CD4-positive, alpha-beta T cell (primary cell): ENCODE measurements at regions not wholly inside any gene's neighbourhood (a gene's known extent, or its start where the extent isn't known, plus 50 kb on each side); places are given as distances from the start of the nearest gene placed in this dataset.

Source experiments
- ATAC-seq: fragments of 200-7000 bp; cut with Tn5 transposase; one replicate; pipeline ENCODE4 v1.10.0; 2022; ENCODE audit warnings: mild to moderate bottlenecking; ENCODE audit not compliant: poor library complexity
- CTCF ChIA-PET: fragments of 350-600 bp; sonication (Branson Sonifier 250); formaldehyde crosslinking; loops from one replicate; lab custom pipeline; 2021; ENCODE audit warnings: antibody characterized with exemption, inconsistent platforms; lab: Charles Lee
- POLR2A ChIA-PET: fragments of 350-600 bp; sonication (Branson Sonifier 250); formaldehyde crosslinking; loops from one replicate; lab custom pipeline; 2021; ENCODE audit warnings: antibody characterized with exemption, inconsistent platforms; lab: Charles Lee
- DNase-seq, 14 experiments: peaks; one replicate each; pipeline ENCODE4 v3.0.0-alpha.2; 2013 to 2020; ENCODE audit warnings: mixed read lengths in 2 of 14
- H3K27ac ChIP-seq, 2 donors: one replicate each; pipeline versions ENCODE4 v1.5.1 to v1.7.0; 2013; ENCODE audit warnings: low read length in 2 of 2, low read depth in 1 of 2, mild to moderate bottlenecking in 1 of 2
- H3K27me3 ChIP-seq, 2 experiments: 1 replicate in 1 of 2; 2 replicates in 1 of 2; pipeline versions ENCODE4 v1.6.1 to v1.7.0; 2013; ENCODE audit warnings: low read length in 2 of 2, control low read depth in 1 of 2, mild to moderate bottlenecking in 1 of 2, moderate library complexity in 1 of 2; ENCODE audit not compliant: insufficient read depth in 2 of 2, control insufficient read depth in 1 of 2
- H3K36me3 ChIP-seq: one replicate; pipeline ENCODE4 v1.6.1; 2013; ENCODE audit warnings: low read length, control low read depth; ENCODE audit not compliant: insufficient read depth
- H3K4me1 ChIP-seq: one replicate; pipeline ENCODE4 v1.6.1; 2013; ENCODE audit warnings: low read length, control low read depth; ENCODE audit not compliant: insufficient read depth
- H3K4me3 ChIP-seq: one replicate; pipeline ENCODE4 v1.5.1; 2013; ENCODE audit warnings: mild to moderate bottlenecking, low read length, moderate library complexity
- H3K9me3 ChIP-seq, 2 experiments: 1 replicate in 1 of 2; 2 replicates in 1 of 2; pipeline versions ENCODE4 v1.6.1 to v1.7.0; 2013; ENCODE audit warnings: low read length in 2 of 2, mild to moderate bottlenecking in 2 of 2, control low read depth in 1 of 2, moderate library complexity in 1 of 2; ENCODE audit not compliant: control insufficient read depth in 1 of 2, insufficient read depth in 1 of 2
- H3K27ac Mint-ChIP-seq: one replicate; pipeline ENCODE4 v1.8.0; 2020; ENCODE audit warnings: mixed read lengths
- H3K27me3 Mint-ChIP-seq: one replicate; pipeline ENCODE4 v1.8.0; 2021; ENCODE audit warnings: mixed read lengths
- H3K36me3 Mint-ChIP-seq: one replicate; pipeline ENCODE4 v1.8.0; 2021; ENCODE audit warnings: low read depth, mixed read lengths
- H3K4me1 Mint-ChIP-seq: one replicate; pipeline ENCODE4 v1.8.0; 2021; ENCODE audit warnings: low read depth, mixed read lengths
- H3K4me3 Mint-ChIP-seq: one replicate; pipeline ENCODE4 v1.8.0; 2020; ENCODE audit warnings: mild to moderate bottlenecking, mixed read lengths
- H3K9me3 Mint-ChIP-seq: one replicate; pipeline ENCODE4 v1.8.0; 2020; ENCODE audit warnings: mixed read lengths
- CTCF ChIP-seq: fragments of 200-600 bp; IDR thresholded peaks from one replicate; pipeline ENCODE4 v1.8.0; 2022; ENCODE audit warnings: antibody characterized with exemption, mild to moderate bottlenecking
- intact Hi-C, 2 experiments: fragments of 100-400 bp; cut with DNase I in 1 of 2; cut with micrococcal nuclease in 1 of 2; formaldehyde crosslinking; loops; one replicate each; pipeline versions ENCODE4 v1.15.1 to v1.9.0; 2023 to 2025; cut with DNase I, micrococcal nuclease

GRCh38 chr21:16773206-16773605 lies 739.6 kb upstream of the CXADR start:
- Mint-ChIP-seq H3K27me3 (no peaks in the 10 kb centered on the region), H3K4me1 (no peaks in the 10 kb centered on the region), H3K27ac (no peak overlapping the region), H3K36me3 (no peaks in the 10 kb centered on the region), H3K9me3 (peaks cover 9% of the 10 kb centered on the region), H3K4me3 (no peak overlapping the region)
- no peak for TF ChIP-seq CTCF
- no peak overlapping the region for H3K4me3 ChIP-seq
- no peak overlapping the region for H3K27ac ChIP-seq
- CTCF ChIA-PET, result no interaction called here
- ATAC-seq (no peak), DNase-seq (no peak)
- POLR2A ChIA-PET, result no interaction called here
- no peaks in the 10 kb centered on the region for H3K4me1 ChIP-seq
- intact Hi-C loops, result no loop called here
- H3K27me3 ChIP-seq, result no peaks in the 10 kb centered on the region
- H3K9me3 ChIP-seq, result no peaks in the 10 kb centered on the region
- no peaks in the 10 kb centered on the region for H3K36me3 ChIP-seq

- H3K27ac Mint-ChIP-seq, result no peak overlapping the region
- CTCF ChIA-PET, result no interaction called here
Observed at GRCh38 chr21:16775076-16775475, 737.8 kb upstream of the CXADR start.

GRCh38 chr21:16777041-16777720 lies 735.7 kb upstream of the CXADR start:
- no peaks in the 10 kb centered on the region for H3K4me1 ChIP-seq
- ATAC-seq (no peak), DNase-seq (no peak)
- H3K4me3 ChIP-seq, result no peak overlapping the region
- no peaks in the 10 kb centered on the region for H3K36me3 ChIP-seq
- ChIA-PET POLR2A (no interaction called here), CTCF (no interaction called here)
- TF ChIP-seq CTCF, result no peak
- H3K27me3 ChIP-seq, result no peaks in the 10 kb centered on the region
- intact Hi-C loops, result no loop called here
- H3K4me3 Mint-ChIP-seq, result no peak overlapping the region
- no peak overlapping the region for H3K27ac Mint-ChIP-seq
- no peak overlapping the region for H3K27ac ChIP-seq
- no peaks in the 10 kb centered on the region for H3K36me3 Mint-ChIP-seq
- no peaks in the 10 kb centered on the region for H3K4me1 Mint-ChIP-seq
- H3K27me3 Mint-ChIP-seq, result no peaks in the 10 kb centered on the region
- peaks cover 0 to 4% of the 10 kb centered on the region in 2 experiments for H3K9me3 ChIP-seq
- H3K9me3 Mint-ChIP-seq, result peaks cover 13% of the 10 kb centered on the region

More at GRCh38 chr21:16775076-16775475, 737.8 kb upstream of the CXADR start:
- Histone ChIP-seq H3K4me3 (no peak overlapping the region), H3K36me3 (no peaks in the 10 kb centered on the region), H3K9me3 (no peaks in the 10 kb centered on the region), H3K27me3 (no peaks in the 10 kb centered on the region), H3K4me1 (no peaks in the 10 kb centered on the region), H3K27ac (no peak overlapping the region)
- H3K4me3 Mint-ChIP-seq, result no peak overlapping the region
- POLR2A ChIA-PET, result no interaction called here
- no peak for DNase-seq
- TF ChIP-seq CTCF, result no peak
- H3K36me3 Mint-ChIP-seq, result no peaks in the 10 kb centered on the region
- ATAC-seq, result no peak
- intact Hi-C loops, result no loop called here
- no peaks in the 10 kb centered on the region for H3K4me1 Mint-ChIP-seq
- no peaks in the 10 kb centered on the region for H3K27me3 Mint-ChIP-seq
- H3K9me3 Mint-ChIP-seq, result peaks cover 11% of the 10 kb centered on the region
